Stimulated activated naive B cell treated with anti-CD40 and anti-IgM and Interleukin-4, amounts not matched to agents 10 μg/mL and 1 μg/mL and 100 μg/mL, for 72 hours (primary cell): ENCODE measurements at regions not wholly inside any gene's neighbourhood (a gene's known extent, or its start where the extent isn't known, plus 50 kb on each side); places are given as distances from the start of the nearest gene placed in this dataset.

ENCODE experiments used
- ATAC-seq, 2 donors: fragments of 150-1000 bp; cut with Tn5 transposase; replicated peaks; 2 replicates each; pipeline ENCODE4 v1.10.0; 2021; ENCODE audit warnings: moderate library complexity in 1 of 2
- DNase-seq: peaks from one replicate; pipeline ENCODE4 v3.0.0; 2021
- H3K27ac Mint-ChIP-seq: one replicate; pipeline ENCODE4 v1.8.0; 2022; ENCODE audit warnings: mild to moderate bottlenecking, mixed read lengths
- H3K27me3 Mint-ChIP-seq, 2 donors: one replicate each; pipeline ENCODE4 v1.8.0; 2022; ENCODE audit warnings: mixed read lengths in 2 of 2
- H3K36me3 Mint-ChIP-seq, 2 donors: one replicate each; pipeline ENCODE4 v1.8.0; 2022; ENCODE audit warnings: mixed read lengths in 2 of 2, mild to moderate bottlenecking in 1 of 2
- H3K4me1 Mint-ChIP-seq, 2 donors: one replicate each; pipeline ENCODE4 v1.8.0; 2022; ENCODE audit warnings: mixed read lengths in 2 of 2, mild to moderate bottlenecking in 1 of 2
- H3K4me3 Mint-ChIP-seq, 2 donors: one replicate each; pipeline ENCODE4 v1.8.0; 2022; ENCODE audit warnings: mild to moderate bottlenecking in 2 of 2, mixed read lengths in 2 of 2, moderate library complexity in 1 of 2
- H3K9me3 Mint-ChIP-seq, 2 donors: one replicate each; pipeline ENCODE4 v1.8.0; 2022; ENCODE audit warnings: mixed read lengths in 2 of 2, mild to moderate bottlenecking in 1 of 2

DNA sequence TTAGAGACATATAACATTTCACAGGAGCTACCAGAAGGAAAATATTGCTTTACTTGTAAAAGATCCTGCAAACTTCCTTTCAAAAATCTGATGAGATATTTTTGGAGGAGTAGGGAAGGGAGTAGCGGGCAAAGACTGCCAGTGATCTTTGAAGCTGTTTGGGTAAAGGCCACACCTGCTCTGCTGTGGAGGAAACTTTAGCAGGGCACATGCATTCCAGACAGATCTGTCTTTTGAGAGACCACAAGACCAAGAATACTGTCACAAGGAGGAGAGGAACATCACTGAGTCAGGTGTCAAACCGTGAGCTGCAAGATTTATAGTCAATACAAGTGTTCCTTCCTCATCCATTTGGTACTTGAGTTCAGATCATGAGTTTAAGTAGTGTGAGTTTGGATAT is 654.4 kb downstream of the DNAJB9 start:
- no peak overlapping the region for H3K27ac Mint-ChIP-seq

DNA sequence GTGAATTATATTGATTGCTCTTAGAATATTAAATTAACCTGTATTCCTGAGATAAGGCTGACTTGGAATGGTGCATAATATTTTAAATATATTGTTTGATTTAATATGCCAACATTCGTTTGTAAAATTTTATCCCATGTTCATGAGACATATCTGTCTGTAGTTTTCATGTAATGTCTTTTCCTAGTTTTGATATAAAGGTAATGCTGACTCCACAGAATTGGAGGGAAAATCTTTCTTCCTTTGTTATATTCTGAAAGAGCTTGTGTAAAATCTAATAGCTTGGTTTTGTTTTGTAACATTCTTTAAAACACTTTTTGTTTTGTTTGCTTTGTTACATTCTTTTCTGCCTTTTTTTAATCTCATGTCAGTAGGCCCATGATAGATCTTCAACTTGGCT is 657.0 kb downstream of the DNAJB9 start:
- Mint-ChIP-seq H3K36me3 (no peaks in the 10 kb centered on the region), H3K27me3 (no peaks in the 10 kb centered on the region), H3K4me1 (no peaks in the 10 kb centered on the region), H3K4me3 (no peak overlapping the region), H3K27ac (no peak overlapping the region), H3K9me3 (peaks cover 0 to 8% of the 10 kb centered on the region in 2 donors)
- no peak for ATAC-seq
- DNase-seq, result no peak

More for the DNA sequence above, 654.4 kb downstream of the DNAJB9 start:
- ATAC-seq (no peak), DNase-seq (no peak)
- no peaks in the 10 kb centered on the region for H3K4me1 Mint-ChIP-seq
- no peak overlapping the region for H3K4me3 Mint-ChIP-seq
- peaks cover 0 to 3% of the 10 kb centered on the region in 2 donors for H3K9me3 Mint-ChIP-seq
- no peaks in the 10 kb centered on the region for H3K27me3 Mint-ChIP-seq
- H3K36me3 Mint-ChIP-seq, result no peaks in the 10 kb centered on the region

- Mint-ChIP-seq H3K9me3 (peaks cover 1 to 11% of the 10 kb centered on the region in 2 donors), H3K27me3 (no peaks in the 10 kb centered on the region)
Observed at GRCh38 chr7:109235316-109235715, 665.6 kb downstream of the DNAJB9 start.

GRCh38 chr7:109246330-109247077 is 676.8 kb downstream of the DNAJB9 start:
- H3K4me1 Mint-ChIP-seq, result no peaks in the 10 kb centered on the region
- no peak overlapping the region for H3K27ac Mint-ChIP-seq
- ATAC-seq (no peak), DNase-seq (no peak)
- H3K4me3 Mint-ChIP-seq, result no peak overlapping the region
- H3K27me3 Mint-ChIP-seq, result no peaks in the 10 kb centered on the region
- H3K9me3 Mint-ChIP-seq, result peaks cover 4 to 5% of the 10 kb centered on the region in 2 donors
- H3K36me3 Mint-ChIP-seq, result no peaks in the 10 kb centered on the region

More at GRCh38 chr7:109235316-109235715, 665.6 kb downstream of the DNAJB9 start:
- Mint-ChIP-seq H3K27ac (no peak overlapping the region), H3K4me3 (no peak overlapping the region), H3K4me1 (no peaks in the 10 kb centered on the region), H3K36me3 (no peaks in the 10 kb centered on the region)
- DNase-seq (no peak), ATAC-seq (no peak)

DNA sequence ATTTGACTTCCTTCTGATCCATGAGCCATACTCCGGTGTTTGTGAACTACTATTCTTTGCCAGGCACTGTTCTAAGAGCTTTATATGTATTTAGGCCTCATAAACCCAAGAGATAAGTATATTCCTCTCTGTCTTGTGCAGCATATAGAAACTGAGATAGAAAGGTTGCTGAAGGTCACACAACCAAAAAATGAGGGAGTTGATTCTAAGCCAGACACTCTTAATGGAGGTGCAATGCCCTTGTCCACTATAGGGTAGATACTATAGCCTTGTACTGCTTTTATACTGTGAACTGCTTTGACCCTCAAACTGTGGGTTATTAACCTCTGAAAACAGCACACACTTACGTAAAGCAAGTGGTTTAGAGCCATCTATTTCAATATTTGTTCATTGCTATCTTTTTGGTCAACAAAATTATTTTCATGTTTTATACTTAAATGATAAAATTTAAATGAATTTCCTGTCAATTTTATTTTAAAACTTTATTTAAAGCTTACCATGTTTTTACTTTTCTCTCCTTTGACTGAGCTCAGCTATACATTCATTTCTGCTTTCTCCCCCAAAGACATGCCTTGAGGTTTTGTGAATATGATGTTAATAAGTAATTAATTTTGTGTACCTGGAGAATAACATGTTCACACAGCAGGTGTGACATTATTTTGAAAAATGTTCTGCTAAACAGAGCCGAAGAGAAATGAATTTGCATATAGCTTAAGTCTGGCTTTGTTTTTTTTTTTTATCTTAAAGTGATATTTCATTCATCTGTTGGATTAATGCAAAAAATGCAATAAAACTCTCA is 687.3 kb downstream of the DNAJB9 start:
- Mint-ChIP-seq H3K36me3 (no peaks in the 10 kb centered on the region), H3K4me3 (no peak overlapping the region), H3K4me1 (no peaks in the 10 kb centered on the region), H3K27ac (no peak overlapping the region), H3K9me3 (no peaks in the 10 kb centered on the region), H3K27me3 (no peaks in the 10 kb centered on the region)
- DNase-seq (no peak), ATAC-seq (no peak)

DNA sequence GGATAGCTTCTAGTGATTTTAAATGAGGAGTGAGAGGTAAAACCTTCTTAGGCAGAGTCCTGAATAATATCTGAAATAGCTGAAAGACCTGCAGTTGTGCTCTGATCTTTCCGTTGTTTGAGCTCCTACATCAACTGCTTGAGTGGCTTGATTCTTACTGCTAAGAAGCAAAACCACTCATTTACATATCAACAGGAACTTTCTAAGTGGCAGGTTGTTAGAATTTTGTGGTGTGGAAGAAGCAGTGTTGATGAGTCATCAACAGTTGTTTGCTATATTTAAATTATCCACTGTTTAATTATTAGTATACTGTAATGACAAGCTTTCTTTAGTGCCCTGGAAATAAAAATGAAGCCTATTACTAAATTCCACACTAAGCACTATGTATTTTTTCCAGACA is 689.5 kb downstream of the DNAJB9 start:
- no peak for DNase-seq
- H3K36me3 Mint-ChIP-seq, result no peaks in the 10 kb centered on the region
- H3K4me1 Mint-ChIP-seq, result no peaks in the 10 kb centered on the region

DNA sequence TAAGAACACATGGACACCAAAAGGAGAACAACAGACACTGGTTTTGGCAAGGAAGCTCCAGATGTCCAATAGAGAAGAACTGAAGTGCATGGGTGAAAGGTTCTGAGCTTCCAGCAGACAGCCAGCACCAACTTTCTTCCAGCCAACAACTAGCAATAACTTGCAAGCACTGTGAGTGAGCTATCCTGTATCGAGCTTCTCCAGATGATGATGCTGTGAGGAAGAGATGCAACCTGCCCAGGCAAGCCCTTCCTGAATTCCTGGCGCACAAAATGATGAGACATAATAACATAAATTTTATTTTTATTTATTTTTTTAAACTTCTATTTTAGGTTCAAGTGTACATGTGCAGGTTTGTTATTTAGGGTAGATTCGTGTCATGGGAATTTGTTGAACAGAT is 692.1 kb downstream of the DNAJB9 start:
- ATAC-seq (no peak), DNase-seq (no peak)
- Mint-ChIP-seq H3K27ac (no peak overlapping the region), H3K4me1 (no peaks in the 10 kb centered on the region), H3K4me3 (no peak overlapping the region), H3K9me3 (no peaks in the 10 kb centered on the region), H3K36me3 (no peaks in the 10 kb centered on the region), H3K27me3 (no peaks in the 10 kb centered on the region)

More for the DNA sequence above, 689.5 kb downstream of the DNAJB9 start:
- Mint-ChIP-seq H3K27me3 (no peaks in the 10 kb centered on the region), H3K9me3 (no peaks in the 10 kb centered on the region), H3K4me3 (no peak overlapping the region), H3K27ac (no peak overlapping the region)
- ATAC-seq, result no peak

- no peak overlapping the region for H3K4me3 Mint-ChIP-seq
- H3K9me3 Mint-ChIP-seq, result peaks cover 5 to 10% of the 10 kb centered on the region in 2 donors
- H3K27ac Mint-ChIP-seq, result no peak overlapping the region
- H3K36me3 Mint-ChIP-seq, result no peaks in the 10 kb centered on the region
- DNase-seq (no peak), ATAC-seq (no peak)
- H3K27me3 Mint-ChIP-seq, result no peaks in the 10 kb centered on the region
- H3K4me1 Mint-ChIP-seq, result no peaks in the 10 kb centered on the region
Observed at GRCh38 chr7:109266610-109267009, 696.9 kb downstream of the DNAJB9 start.

GRCh38 chr7:109276348-109276747 is 706.7 kb downstream of the DNAJB9 start:
- Mint-ChIP-seq H3K4me1 (no peaks in the 10 kb centered on the region), H3K9me3 (peaks cover 0 to 5% of the 10 kb centered on the region in 2 donors), H3K4me3 (no peak overlapping the region), H3K27ac (no peak overlapping the region), H3K36me3 (no peaks in the 10 kb centered on the region), H3K27me3 (no peaks in the 10 kb centered on the region)
- no peak for ATAC-seq
- no peak for DNase-seq

DNA sequence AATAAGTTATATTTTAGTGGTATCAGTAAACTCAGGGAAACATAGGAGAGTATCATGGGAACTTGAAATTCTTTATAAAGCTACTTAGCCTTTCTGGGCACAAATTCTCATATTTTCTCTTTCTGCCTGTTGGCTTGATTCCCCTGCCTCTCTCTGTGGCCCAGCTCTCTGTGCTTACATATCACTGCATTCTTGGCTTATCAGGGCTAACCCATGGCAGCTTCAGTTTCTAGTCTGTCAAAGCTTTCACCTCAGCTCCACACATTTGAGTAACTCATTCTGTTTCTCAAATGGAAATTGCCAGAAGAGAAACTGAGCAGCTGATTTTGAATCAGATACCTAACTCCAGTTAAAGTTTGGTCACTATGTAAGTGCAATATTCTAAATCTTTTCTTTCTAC is 713.1 kb downstream of the DNAJB9 start:
- Mint-ChIP-seq H3K9me3 (peaks cover 9 to 10% of the 10 kb centered on the region in 2 donors), H3K4me3 (no peak overlapping the region), H3K27me3 (no peaks in the 10 kb centered on the region), H3K4me1 (no peaks in the 10 kb centered on the region), H3K36me3 (no peaks in the 10 kb centered on the region), H3K27ac (no peak overlapping the region)
- ATAC-seq (no peak), DNase-seq (no peak)

DNA sequence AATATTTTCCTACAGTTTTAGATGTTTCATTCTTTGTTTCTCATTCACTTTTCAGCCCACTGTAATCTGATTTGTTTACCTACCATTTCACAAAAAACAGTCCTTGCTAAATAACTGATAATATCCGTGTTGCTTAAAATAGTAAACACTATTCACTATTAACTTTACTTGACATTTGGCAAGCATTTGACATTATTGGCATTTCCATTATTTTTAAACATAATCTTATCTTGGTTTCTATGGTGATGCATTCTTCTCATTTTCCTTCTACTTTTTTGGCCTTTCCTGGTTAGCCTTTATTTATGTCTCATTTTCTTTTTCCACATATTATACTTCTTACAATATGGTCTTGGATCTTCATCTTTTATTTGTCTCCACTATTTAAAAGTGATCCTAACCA is 715.3 kb downstream of the DNAJB9 start:
- Mint-ChIP-seq H3K36me3 (no peaks in the 10 kb centered on the region), H3K9me3 (peaks cover 9 to 13% of the 10 kb centered on the region in 2 donors), H3K4me3 (no peak overlapping the region), H3K4me1 (no peaks in the 10 kb centered on the region), H3K27ac (no peak overlapping the region), H3K27me3 (no peaks in the 10 kb centered on the region)
- DNase-seq (no peak), ATAC-seq (no peak)

DNA sequence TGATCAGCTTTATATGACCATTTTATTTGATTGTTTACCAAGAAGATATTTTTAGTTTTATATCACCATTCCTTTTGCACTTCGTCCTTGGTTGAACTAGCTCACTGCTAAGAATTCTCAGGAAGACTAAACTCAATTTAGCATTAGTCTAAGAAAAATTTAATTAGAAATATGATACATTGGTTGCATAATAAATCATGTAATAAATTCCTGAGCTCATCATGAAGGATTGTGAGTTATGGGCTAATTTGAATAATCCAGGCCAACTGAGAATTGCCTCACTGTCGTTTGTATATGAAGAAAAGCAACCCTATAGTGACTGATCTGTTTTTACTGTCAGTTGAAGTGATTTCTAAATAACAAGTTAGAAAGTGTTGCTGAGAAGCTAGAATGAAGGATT is 725.5 kb downstream of the DNAJB9 start:
- H3K36me3 Mint-ChIP-seq, result no peaks in the 10 kb centered on the region
- no peaks in the 10 kb centered on the region for H3K9me3 Mint-ChIP-seq
- no peak overlapping the region for H3K4me3 Mint-ChIP-seq
- ATAC-seq (no peak), DNase-seq (no peak)
- H3K27ac Mint-ChIP-seq, result no peak overlapping the region
- no peaks in the 10 kb centered on the region for H3K4me1 Mint-ChIP-seq
- H3K27me3 Mint-ChIP-seq, result no peaks in the 10 kb centered on the region

- no peak for DNase-seq
- ATAC-seq, result no peak
- H3K36me3 Mint-ChIP-seq, result no peaks in the 10 kb centered on the region
- no peaks in the 10 kb centered on the region for H3K4me1 Mint-ChIP-seq
- no peaks in the 10 kb centered on the region for H3K27me3 Mint-ChIP-seq
- no peak overlapping the region for H3K4me3 Mint-ChIP-seq
- no peak overlapping the region for H3K27ac Mint-ChIP-seq
- H3K9me3 Mint-ChIP-seq, result peaks cover 22 to 32% of the 10 kb centered on the region in 2 donors
Observed at GRCh38 chr7:109308816-109309215, 739.1 kb downstream of the DNAJB9 start.

DNA sequence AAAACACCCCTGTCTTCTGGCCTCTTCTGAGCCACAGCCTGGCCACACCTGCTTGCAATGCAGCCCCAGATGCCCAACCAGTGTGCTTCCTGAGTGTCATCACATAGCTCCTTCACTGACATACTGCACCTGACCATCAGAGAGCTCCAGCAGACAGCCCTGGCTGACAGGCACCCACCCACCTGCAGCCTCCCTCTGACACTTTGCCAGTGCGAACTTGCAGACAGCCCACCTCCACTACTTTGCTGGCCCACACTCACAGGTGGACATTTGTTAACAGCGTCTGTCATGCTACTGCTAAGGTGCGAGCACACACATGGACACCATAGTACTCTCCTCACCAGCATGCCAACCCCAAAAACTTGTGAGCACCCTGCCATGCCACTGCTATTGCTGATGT is 740.1 kb downstream of the DNAJB9 start:
- Mint-ChIP-seq H3K4me1 (no peaks in the 10 kb centered on the region), H3K27me3 (no peaks in the 10 kb centered on the region), H3K4me3 (no peak overlapping the region), H3K9me3 (peaks cover 20 to 32% of the 10 kb centered on the region in 2 donors), H3K27ac (no peak overlapping the region), H3K36me3 (no peaks in the 10 kb centered on the region)
- ATAC-seq (no peak), DNase-seq (no peak)

DNA sequence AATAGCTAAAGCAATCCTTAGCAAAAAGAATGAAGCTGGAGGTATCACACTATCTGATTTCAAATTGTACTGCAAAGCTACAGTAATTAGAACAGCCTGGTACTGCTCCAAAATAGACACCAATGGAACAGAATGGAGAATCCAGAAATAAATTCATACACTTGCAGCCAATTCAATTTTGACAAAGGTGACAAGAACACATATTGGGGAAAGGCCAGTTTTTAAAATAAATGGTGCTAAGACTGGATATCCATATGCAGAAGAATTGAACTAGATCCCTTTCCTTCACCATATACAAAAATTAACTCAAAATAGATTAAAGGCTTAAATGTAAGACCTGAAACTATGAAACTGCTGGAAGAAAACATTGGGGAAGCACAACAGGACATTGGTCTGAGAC is 748.5 kb downstream of the DNAJB9 start:
- Mint-ChIP-seq H3K27me3 (no peaks in the 10 kb centered on the region), H3K4me3 (no peak overlapping the region), H3K4me1 (no peaks in the 10 kb centered on the region), H3K27ac (no peak overlapping the region), H3K36me3 (no peaks in the 10 kb centered on the region), H3K9me3 (peaks cover 0 to 4% of the 10 kb centered on the region in 2 donors)
- DNase-seq, result no peak
- ATAC-seq, result no peak
